ENCODE measurements at regions not wholly inside any gene's neighbourhood (a gene's known extent, or its start where the extent isn't known, plus 50 kb on each side); places are given as distances from the start of the nearest gene placed in this dataset.

DNA sequence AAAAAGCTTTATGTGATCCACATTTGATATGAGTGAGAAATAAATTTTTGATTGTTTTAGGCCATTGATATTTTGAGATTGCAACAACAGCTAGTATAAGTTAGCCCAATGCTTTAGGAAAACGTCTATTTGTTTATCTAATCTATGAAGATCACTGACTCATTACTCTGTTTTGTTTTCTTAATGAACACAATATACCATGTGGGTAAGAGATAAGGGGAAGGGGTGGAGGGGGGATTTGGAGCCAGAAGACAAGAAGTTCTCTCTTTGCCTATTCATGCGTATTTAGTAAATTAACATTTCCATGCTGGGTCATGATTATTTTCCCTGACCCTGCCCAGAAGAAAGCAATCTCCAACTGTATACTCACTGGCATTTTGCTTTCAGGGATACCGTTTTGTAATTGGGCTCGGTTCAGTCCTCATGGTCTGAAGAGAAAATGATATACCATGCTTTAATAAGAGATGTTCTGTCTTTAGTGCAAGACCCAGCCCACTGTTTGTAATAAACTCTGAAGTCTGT is 359.5 kb upstream of the NPSR1 start:
- intact Hi-C loops (cut with micrococcal nuclease) = no loop called here
- Mint-ChIP-seq H3K27me3 (no peaks in the 10 kb centered on the region), H3K27ac (no peak overlapping the region), H3K4me3 (no peak overlapping the region), H3K9me3 (peaks cover 9% of the 10 kb centered on the region), H3K36me3 (ENCODE audit: low read depth) (no peaks in the 10 kb centered on the region), H3K4me1 (ENCODE audit: low read depth) (no peaks in the 10 kb centered on the region)

DNA sequence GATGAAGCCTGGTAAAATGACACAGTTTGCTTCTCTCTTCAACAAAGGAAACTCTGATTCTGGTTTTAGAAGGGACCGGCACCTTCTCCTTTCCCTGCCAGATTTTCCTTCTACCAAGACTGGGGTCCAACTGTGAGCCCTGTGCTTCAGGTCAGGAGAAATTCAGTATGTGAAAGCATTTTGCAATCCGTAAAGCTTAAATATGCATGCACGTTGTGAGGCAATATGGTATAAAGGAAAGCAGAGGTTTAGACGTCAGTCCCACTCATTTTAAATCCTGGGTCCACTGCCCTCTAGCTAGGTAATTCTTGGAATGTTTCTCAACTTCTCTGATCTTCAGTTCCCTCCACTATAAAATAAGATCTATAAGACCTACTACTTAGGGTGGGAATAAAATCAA is 359.0 kb upstream of the NPSR1 start:
- Mint-ChIP-seq H3K27me3 (no peaks in the 10 kb centered on the region), H3K27ac (no peak overlapping the region), H3K4me1 (ENCODE audit: low read depth) (no peaks in the 10 kb centered on the region), H3K4me3 (no peak overlapping the region), H3K36me3 (ENCODE audit: low read depth) (no peaks in the 10 kb centered on the region), H3K9me3 (peaks cover 9% of the 10 kb centered on the region)
- intact Hi-C loops (cut with micrococcal nuclease) = no loop called here

DNA sequence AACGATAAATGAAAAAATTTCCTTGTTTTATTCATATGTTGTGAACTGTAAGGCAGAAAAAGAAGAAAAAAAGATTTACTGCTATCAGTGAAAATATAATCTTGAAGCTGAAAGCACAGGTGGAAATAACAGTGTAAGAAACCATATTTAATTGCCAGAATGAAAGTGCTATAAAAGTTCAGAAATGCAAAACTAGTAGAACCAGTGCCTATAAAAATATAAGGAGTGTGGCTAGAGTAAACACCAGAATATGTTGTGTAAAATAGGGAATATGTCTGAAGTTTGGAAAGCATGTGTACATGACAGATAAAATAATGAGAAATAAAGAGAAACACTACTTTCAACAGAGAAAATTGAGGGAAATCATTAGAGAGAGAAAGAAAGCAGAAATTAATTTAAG is 350.5 kb upstream of the NPSR1 start:
- H3K27me3 Mint-ChIP-seq = no peaks in the 10 kb centered on the region
- H3K9me3 Mint-ChIP-seq = peaks cover 14% of the 10 kb centered on the region
- H3K4me3 Mint-ChIP-seq = no peak overlapping the region
- H3K27ac Mint-ChIP-seq = no peak overlapping the region
- intact Hi-C loops (cut with micrococcal nuclease) = no loop called here
- no peaks in the 10 kb centered on the region for H3K36me3 Mint-ChIP-seq (ENCODE audit: low read depth)
- no peaks in the 10 kb centered on the region for H3K4me1 Mint-ChIP-seq (ENCODE audit: low read depth)

DNA sequence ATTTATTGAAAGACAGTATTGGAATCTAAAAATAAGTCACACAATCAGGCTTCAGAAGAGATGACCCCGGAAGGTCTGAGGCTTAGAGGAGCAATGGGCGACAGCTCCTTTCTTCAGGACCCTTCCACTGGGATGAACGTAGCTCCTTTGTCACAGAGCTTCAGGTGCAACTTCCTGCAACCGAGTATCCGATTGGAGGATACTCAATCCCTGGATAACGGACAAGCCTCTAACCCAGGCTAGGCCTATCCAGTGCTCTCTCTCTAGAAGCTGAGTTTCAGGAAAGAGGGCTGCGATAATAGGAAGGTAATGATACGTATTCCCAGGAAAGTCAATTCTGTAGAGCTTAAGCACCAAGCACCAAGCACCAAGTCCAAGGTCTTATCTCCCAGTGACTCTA is 349.4 kb upstream of the NPSR1 start:
- Mint-ChIP-seq H3K4me1 (ENCODE audit: low read depth) (no peaks in the 10 kb centered on the region), H3K27ac (no peak overlapping the region), H3K36me3 (ENCODE audit: low read depth) (no peaks in the 10 kb centered on the region), H3K27me3 (no peaks in the 10 kb centered on the region), H3K9me3 (peaks cover 22% of the 10 kb centered on the region), H3K4me3 (no peak overlapping the region)
- intact Hi-C loops (cut with micrococcal nuclease) = no loop called here

DNA sequence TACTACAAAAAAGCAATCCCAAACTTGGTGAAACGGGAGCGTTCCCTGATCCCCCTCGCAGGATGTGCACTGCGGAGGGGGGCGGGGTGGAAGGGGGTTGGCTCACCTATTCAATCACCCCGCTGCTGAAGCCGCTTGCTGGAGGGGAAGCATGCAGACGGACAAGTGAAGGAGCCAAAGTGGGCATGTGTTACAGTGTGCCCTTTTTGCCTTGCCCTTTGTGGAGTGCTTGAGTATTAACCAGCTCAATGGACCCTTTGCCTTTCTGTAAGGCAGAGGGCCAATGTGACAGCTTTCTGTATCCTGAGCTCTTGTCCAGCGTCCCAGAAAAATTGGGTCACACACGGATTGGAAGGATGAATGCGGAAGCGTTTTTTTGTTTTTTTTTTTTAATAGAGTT is 348.9 kb upstream of the NPSR1 start:
- H3K9me3 Mint-ChIP-seq = peaks cover 23% of the 10 kb centered on the region
- no peaks in the 10 kb centered on the region for H3K4me1 Mint-ChIP-seq (ENCODE audit: low read depth)
- H3K27me3 Mint-ChIP-seq = no peaks in the 10 kb centered on the region
- no peak overlapping the region for H3K4me3 Mint-ChIP-seq
- H3K36me3 Mint-ChIP-seq (ENCODE audit: low read depth) = no peaks in the 10 kb centered on the region
- H3K27ac Mint-ChIP-seq = no peak overlapping the region
- intact Hi-C loops (cut with micrococcal nuclease) = no loop called here

DNA sequence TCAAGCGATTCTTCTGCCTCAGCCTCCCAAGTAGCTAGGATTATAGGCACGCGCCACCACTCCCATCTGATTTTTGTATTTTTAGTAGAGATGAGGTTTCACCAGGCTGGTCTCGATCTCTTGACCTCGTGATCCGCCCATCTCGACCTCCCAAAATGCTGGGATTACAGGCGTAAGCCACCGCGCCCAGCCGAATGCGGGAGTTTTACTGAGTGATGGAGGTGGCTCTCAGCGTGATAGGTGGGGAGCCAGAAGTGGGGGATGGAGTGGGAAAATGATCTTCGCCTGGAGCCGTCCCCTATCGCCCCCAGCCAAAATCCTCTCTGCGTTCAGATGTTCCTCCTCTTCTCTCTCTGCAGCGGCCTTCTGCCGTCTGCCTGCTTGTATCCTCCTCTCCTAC is 348.4 kb upstream of the NPSR1 start:
- peaks cover 23% of the 10 kb centered on the region for H3K9me3 Mint-ChIP-seq
- no peaks in the 10 kb centered on the region for H3K4me1 Mint-ChIP-seq (ENCODE audit: low read depth)
- no peak overlapping the region for H3K27ac Mint-ChIP-seq
- no peaks in the 10 kb centered on the region for H3K27me3 Mint-ChIP-seq
- no peaks in the 10 kb centered on the region for H3K36me3 Mint-ChIP-seq (ENCODE audit: low read depth)
- intact Hi-C loops (cut with micrococcal nuclease) = no loop called here
- H3K4me3 Mint-ChIP-seq = no peak overlapping the region

DNA sequence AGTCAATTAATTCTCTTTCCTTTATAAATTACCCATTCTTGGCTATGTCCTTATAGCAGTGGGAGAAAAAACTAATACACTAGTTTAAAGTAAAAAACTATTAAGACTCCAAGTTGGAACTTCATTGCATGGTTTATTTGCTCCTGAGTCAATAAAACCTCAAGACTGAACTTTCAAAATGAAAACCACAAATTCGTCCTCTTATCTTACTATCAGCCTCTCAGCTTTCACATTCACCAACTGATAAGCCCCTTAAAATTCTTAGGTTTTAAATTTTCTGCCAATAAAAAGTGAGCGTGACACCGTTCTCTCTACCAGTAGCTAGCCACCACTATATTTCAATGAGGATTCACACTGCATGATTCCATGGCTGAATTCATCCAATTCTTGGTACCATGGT is 346.4 kb upstream of the NPSR1 start:
- intact Hi-C loops (cut with micrococcal nuclease) = no loop called here
- Mint-ChIP-seq H3K27ac (no peak overlapping the region), H3K4me1 (ENCODE audit: low read depth) (no peaks in the 10 kb centered on the region), H3K9me3 (peaks cover 23% of the 10 kb centered on the region), H3K4me3 (no peak overlapping the region), H3K27me3 (no peaks in the 10 kb centered on the region), H3K36me3 (ENCODE audit: low read depth) (no peaks in the 10 kb centered on the region)

DNA sequence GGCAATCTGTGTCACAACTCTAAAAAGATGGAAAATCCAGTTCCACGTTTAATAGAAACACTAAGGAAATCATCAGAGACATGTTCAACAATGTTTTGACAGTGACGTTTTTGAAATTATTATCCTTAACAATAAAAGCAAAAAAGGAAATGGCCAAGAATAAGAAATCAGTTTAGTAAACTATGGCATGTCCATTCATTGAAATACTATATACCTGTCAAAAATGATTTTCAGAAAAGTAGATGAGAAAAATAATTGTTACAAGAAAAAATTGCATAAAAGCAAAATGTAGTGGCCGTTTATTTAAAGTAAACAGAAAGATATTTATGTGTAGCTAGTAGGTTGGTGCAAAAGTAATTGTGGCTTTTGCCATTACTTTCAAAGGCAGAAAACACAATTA is 345.4 kb upstream of the NPSR1 start:
- Mint-ChIP-seq H3K36me3 (ENCODE audit: low read depth) (no peaks in the 10 kb centered on the region), H3K4me3 (no peak overlapping the region), H3K27me3 (no peaks in the 10 kb centered on the region), H3K4me1 (ENCODE audit: low read depth) (no peaks in the 10 kb centered on the region), H3K27ac (no peak overlapping the region), H3K9me3 (peaks cover 23% of the 10 kb centered on the region)
- intact Hi-C loops (cut with micrococcal nuclease) = no loop called here

DNA sequence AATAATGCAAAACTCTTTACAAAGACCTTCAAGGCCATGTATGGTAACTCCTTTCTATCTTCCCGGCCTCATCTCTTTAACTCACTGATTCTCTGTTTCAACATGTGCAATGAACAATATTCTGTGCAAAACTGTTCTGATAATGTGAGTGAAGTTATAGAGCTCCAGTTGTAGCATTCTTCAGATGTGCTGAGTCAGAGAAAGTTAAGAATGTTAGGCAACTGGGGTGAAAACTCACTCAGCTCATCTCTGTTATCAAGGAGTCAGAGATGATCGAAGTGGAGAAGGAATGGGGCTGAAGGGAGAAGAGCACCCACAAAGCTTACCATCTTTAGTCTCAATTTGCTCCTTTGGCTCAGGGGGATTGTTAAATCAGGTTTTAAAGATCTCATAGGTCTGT is 344.7 kb upstream of the NPSR1 start:
- intact Hi-C loops (cut with micrococcal nuclease) = no loop called here
- H3K27ac Mint-ChIP-seq = no peak overlapping the region
- peaks cover 23% of the 10 kb centered on the region for H3K9me3 Mint-ChIP-seq
- H3K4me1 Mint-ChIP-seq (ENCODE audit: low read depth) = no peaks in the 10 kb centered on the region
- H3K36me3 Mint-ChIP-seq (ENCODE audit: low read depth) = no peaks in the 10 kb centered on the region
- H3K4me3 Mint-ChIP-seq = no peak overlapping the region
- H3K27me3 Mint-ChIP-seq = no peaks in the 10 kb centered on the region

DNA sequence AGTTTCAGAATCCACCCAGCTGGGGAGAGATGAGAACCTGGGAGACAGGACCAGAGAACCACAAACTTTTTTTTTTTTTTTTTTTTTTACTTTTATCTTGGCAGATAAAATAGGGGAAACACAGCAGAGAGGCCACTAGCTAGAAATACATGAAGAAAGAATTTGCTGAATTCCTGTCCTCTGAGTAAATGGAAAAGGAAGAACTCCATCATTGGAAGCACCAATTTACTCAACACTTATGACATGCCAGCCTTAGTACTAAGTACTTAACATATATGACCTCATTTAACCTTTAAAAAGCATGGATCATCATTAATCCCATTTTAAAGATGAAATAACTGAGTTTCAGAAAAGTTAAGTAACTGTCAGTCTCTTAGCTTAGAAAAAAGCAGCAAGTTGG is 343.0 kb upstream of the NPSR1 start:
- peaks cover 16% of the 10 kb centered on the region for H3K9me3 Mint-ChIP-seq
- intact Hi-C loops (cut with micrococcal nuclease) = no loop called here
- H3K4me3 Mint-ChIP-seq = no peak overlapping the region
- no peaks in the 10 kb centered on the region for H3K4me1 Mint-ChIP-seq (ENCODE audit: low read depth)
- no peak overlapping the region for H3K27ac Mint-ChIP-seq
- H3K36me3 Mint-ChIP-seq (ENCODE audit: low read depth) = no peaks in the 10 kb centered on the region
- no peaks in the 10 kb centered on the region for H3K27me3 Mint-ChIP-seq

DNA sequence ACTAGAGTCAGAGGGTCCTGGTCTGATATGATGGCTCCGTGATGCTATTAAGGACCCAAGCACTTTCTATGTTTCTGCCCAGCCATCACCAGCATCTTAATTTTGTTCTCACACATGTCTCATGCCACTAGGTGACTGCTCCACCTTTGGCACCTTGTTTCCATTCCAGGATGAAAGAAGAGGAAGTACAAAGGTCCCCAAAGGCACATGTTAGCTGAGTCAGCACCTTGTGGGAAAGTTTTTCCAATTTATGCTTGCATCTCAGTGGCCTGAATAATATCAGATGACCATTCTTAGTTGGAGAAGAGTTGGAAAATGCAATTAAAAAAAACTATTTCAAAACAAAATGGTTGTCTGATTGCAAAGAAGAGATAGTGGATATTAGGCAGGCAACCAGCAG is 341.0 kb upstream of the NPSR1 start:
- H3K4me3 Mint-ChIP-seq = no peak overlapping the region
- no peaks in the 10 kb centered on the region for H3K36me3 Mint-ChIP-seq (ENCODE audit: low read depth)
- H3K4me1 Mint-ChIP-seq (ENCODE audit: low read depth) = no peaks in the 10 kb centered on the region
- intact Hi-C loops (cut with micrococcal nuclease) = no loop called here
- H3K27ac Mint-ChIP-seq = no peak overlapping the region
- peaks cover 8% of the 10 kb centered on the region for H3K9me3 Mint-ChIP-seq
- peaks cover 5% of the 10 kb centered on the region for H3K27me3 Mint-ChIP-seq

DNA sequence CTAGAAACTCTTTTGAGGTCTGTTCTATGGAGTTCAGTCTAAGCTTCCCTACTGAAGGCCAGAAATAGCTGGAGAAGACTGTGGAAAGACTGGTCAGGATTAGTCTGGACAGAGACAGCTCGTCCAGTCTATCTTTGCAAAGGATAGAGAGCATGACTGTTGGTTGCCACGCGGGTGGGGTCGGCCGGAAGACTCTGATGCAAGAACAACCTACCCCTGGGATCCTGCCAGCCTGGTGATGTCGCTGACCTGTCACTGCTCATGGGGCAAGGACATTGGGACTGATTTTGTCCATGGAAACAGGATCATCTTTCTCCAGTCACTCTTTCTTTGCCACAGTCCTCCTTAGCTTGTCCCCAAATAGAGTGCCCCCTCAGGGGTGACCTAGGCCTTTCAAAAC is 337.6 kb upstream of the NPSR1 start:
- no peaks in the 10 kb centered on the region for H3K9me3 Mint-ChIP-seq
- intact Hi-C loops (cut with micrococcal nuclease) = no loop called here
- no peak overlapping the region for H3K27ac Mint-ChIP-seq
- H3K4me1 Mint-ChIP-seq (ENCODE audit: low read depth) = no peaks in the 10 kb centered on the region
- no peaks in the 10 kb centered on the region for H3K36me3 Mint-ChIP-seq (ENCODE audit: low read depth)
- peaks cover 5% of the 10 kb centered on the region for H3K27me3 Mint-ChIP-seq
- H3K4me3 Mint-ChIP-seq = no peak overlapping the region

DNA sequence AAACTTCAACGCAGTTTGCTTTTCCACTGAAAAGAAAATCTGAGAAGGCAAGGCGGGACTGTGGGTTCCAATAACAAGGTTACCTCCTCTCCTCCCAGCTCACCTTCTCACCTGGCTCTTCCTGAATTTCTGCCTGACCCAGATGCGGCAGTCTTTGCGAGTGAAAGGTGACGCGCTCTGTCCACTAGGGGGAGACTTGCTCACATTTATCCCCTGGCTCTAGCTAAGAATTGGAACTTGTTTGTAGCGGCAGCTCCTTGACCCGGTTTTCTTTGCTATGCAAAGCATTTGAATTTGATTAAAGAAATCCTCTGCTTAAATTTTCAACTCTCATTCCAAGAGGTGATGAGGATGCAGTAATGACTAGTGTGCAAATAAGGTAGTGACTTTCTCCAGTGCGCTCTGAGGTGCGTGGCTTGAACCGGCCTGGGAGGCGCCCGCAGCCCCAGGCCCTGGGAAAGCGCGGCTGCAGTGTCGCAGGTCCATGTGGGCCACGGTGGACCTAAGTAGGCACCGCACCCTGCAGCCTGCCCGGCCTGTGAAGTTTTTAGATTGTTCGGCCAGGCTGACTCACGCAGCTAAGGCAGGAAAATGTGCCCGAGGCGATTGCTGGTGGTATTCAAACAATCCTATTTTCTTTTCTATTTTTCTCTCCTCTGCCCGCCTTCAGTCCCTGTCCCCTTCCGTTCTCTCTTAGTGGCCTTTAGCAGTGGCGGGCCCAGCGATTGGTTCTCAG is 336.9 kb upstream of the NPSR1 start:
- H3K27me3 Mint-ChIP-seq = peaks cover 5% of the 10 kb centered on the region
- H3K36me3 Mint-ChIP-seq (ENCODE audit: low read depth) = no peaks in the 10 kb centered on the region
- no peaks in the 10 kb centered on the region for H3K4me1 Mint-ChIP-seq (ENCODE audit: low read depth)
- H3K4me3 Mint-ChIP-seq = no peak overlapping the region
- no peaks in the 10 kb centered on the region for H3K9me3 Mint-ChIP-seq
- intact Hi-C loops (cut with micrococcal nuclease) = no loop called here
- H3K27ac Mint-ChIP-seq = no peak overlapping the region

DNA sequence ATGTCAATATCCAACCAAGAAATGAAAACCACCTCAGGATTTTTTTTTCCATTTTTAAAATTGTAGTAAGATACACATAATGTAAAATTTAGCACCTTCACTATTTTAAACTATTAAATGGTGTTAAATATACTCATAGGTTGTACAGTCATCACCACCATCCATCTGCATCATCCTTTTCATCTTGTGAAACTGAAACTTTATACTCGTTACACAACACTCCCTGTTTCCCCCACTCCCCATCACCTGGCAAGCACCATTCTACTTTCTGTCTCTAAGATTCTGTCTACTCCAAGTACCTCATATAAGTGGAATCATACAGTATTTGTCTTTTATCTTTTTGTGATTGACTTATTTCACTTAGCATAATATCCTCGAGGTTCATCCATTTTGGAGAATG is 335.2 kb upstream of the NPSR1 start:
- Mint-ChIP-seq H3K36me3 (ENCODE audit: low read depth) (no peaks in the 10 kb centered on the region), H3K4me3 (no peak overlapping the region), H3K27ac (no peak overlapping the region), H3K4me1 (ENCODE audit: low read depth) (no peaks in the 10 kb centered on the region), H3K9me3 (no peaks in the 10 kb centered on the region), H3K27me3 (peaks cover 5% of the 10 kb centered on the region)
- intact Hi-C loops (cut with micrococcal nuclease) = no loop called here

DNA sequence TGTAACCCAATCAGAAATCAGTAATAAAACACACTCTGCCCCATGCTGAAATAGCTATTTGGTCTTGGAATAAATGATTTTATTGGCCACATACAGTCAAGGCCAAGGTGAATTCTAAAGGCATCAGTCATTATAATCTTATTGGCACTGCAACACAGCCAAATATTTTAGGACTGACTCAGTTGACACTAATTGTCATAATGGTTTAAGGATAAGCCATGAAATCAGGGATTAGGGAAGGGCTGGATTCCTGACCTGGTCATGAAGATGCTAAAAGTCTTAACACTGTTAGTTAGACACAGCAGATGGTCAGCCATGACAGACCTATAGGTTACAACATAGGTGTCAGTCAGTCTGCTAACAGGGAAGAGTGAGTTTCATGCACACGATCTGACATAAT is 330.3 kb upstream of the NPSR1 start:
- Mint-ChIP-seq H3K9me3 (no peaks in the 10 kb centered on the region), H3K4me3 (no peak overlapping the region), H3K27ac (no peak overlapping the region), H3K27me3 (no peaks in the 10 kb centered on the region), H3K36me3 (ENCODE audit: low read depth) (no peaks in the 10 kb centered on the region), H3K4me1 (ENCODE audit: low read depth) (no peaks in the 10 kb centered on the region)
- intact Hi-C loops (cut with micrococcal nuclease) = no loop called here

Measured in dendritic cell treated with granulocyte-macrophage colony-stimulating factor and Interleukin-4, amounts not matched to agents 40 ng/mL and 50 ng/mL, for 4 days (primary cell).